Epidermal melanocyte (primary cell): ENCODE measurements at regions not wholly inside any gene's neighbourhood (a gene's known extent, or its start where the extent isn't known, plus 50 kb on each side); places are given as distances from the start of the nearest gene placed in this dataset.

Experiments used
- DNase-seq: peaks from one replicate; pipeline ENCODE4 v3.0.0; 2011; ENCODE audit warnings: low spot score; ENCODE audit not compliant: insufficient read length

GRCh38 chr16:51919736-51920135 is 627.2 kb downstream of the TOX3 start:
- DNase-seq, result no peak

DNA sequence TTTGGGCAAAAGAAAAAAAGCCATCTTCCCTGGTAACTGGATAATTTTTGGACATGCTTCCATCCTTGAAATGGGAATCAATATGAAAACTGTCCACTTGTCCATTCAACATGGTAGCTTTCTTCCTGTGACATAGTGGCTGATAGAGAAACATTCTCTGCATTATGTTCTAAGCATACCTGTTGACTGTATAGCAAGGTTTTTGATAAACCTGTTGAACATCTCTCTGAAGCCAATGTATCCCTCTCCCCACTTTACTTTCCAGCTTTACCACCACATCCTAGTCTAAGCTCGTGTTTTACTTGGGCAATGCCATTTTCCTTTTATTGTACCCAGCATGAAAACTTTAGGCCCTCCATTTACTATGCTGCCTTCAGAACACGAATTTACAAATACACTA is 630.1 kb downstream of the TOX3 start:
- DNase-seq, result no peak

- DNase-seq, result no peak
These were observed 630.7 kb downstream of the TOX3 start for GRCh38 chr16:51916231-51916630.

- no peak for DNase-seq
These were observed 639.3 kb downstream of the TOX3 start for GRCh38 chr16:51907680-51908079.

GRCh38 chr16:51900221-51900780 is 646.6 kb downstream of the TOX3 start:
- DNase-seq, result no peak

DNA sequence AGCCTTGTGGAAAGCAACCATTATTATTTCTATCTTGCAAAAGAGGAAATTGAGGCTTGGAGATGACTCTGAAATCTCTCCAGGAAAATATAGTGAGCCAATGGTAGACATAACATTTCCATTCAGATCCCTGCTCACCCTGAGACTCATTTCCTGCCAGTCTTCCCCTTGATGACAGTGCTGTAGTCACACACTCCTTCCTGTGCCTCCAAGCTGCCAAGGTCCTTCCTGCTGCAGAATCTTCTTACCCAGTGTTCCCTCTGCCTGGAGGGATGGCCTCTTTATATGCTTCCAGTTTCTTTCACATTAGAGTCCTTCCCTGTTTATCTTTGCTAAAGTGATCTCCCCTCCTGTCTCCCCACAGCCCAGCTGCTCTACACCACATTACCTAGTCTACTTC is 648.1 kb downstream of the TOX3 start:
- DNase-seq, result no peak

- no peak for DNase-seq
These were observed 650.9 kb downstream of the TOX3 start for GRCh38 chr16:51896013-51896412.

DNA sequence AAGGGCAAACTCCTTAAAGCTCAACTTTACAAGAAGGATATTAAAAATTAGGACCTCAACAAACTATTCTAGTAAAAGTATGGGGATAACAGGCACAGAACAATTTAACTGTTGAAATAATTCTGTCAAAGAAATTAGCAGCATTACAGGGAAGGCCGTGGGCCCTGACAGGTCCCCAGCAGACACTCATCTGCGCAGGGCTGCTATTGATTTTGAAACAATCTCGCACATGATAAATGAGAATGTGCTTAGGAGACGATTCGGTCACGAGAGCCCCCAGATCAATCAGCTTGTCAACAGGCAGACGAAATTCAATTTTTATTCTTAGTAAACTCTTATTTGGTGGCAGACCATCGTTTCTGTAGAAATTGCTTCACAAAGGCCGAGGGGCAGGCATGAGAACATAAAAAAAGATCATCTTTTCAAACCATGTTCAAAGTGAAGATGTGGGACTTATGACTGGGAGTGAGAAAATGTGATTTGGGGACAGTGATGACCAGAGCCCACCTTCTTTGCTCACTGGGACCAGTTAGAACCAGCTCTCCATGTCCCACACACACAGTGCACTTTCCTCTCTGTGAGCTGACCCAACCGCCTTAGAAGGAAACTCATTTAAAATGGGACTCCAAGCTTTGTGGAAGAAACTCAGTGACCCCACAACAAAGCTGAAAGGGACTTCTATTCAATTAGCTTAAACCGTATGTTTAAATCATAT is 654.5 kb downstream of the TOX3 start:
- DNase-seq, result no peak

- DNase-seq, result no peak
These were observed 658.4 kb downstream of the TOX3 start for GRCh38 chr16:51888534-51888933.

- no peak for DNase-seq
These were observed 658.9 kb downstream of the TOX3 start for GRCh38 chr16:51888016-51888415.

DNA sequence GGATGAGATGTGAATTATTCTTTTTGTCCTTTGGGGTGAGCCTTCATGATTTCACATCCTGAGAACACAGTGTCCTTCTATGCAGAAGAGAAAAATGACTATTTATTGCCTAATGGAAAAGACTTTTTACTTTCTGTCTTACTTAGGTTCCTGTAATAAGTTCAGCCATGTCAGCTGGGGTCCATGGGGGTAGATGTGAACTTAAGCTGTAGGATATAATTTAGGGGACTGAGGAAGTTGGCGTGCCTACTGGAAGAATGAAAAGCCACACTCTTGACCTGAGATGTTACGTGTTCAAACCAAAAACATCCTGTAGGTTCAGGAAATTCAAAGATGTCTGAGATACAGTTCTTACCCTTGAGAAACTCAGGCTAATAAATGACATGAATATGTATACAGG is 660.5 kb downstream of the TOX3 start:
- no peak for DNase-seq

- no peak for DNase-seq
These were observed 662.2 kb downstream of the TOX3 start for GRCh38 chr16:51884773-51885172.

GRCh38 chr16:51881731-51882130 is 665.2 kb downstream of the TOX3 start:
- DNase-seq, result no peak

GRCh38 chr16:51880776-51881175 is 666.2 kb downstream of the TOX3 start:
- no peak for DNase-seq

DNA sequence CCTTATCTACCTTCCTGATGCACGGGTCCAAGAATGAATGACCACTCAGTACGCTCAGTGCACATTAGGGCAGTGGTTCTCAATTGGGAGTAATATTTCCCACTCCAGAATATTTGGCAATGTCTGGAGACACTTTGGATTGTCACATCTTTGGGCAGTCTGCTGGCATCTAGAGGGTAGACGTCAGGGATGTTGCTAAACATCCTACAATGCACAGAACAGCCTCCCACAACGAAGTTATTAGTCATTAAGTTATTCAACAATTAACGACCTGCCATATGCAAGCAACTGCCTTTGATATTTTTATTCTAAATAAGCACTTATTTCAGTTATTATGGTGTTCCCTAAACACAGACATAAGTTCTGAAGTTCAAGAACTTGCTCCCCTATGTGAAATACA is 669.3 kb downstream of the TOX3 start:
- DNase-seq, result no peak

DNA sequence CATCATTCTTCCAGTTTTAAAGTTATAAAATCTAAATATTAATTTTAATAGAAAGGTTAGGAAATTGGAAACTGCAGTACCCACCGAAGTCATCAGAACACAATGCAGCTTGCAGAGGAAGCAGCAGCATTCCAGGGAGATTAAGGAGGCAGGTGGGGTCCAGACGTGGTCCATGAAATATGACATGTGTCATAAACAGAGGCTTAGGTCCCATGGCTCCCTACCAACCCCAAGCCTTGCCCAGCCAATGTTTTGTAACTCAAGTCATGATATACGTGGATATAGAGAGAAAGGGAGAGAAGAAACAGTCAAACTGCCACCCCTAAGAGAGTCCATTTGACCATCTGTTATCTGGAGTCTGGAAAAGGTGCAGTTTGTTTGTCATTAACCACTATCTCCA is 670.0 kb downstream of the TOX3 start:
- no peak for DNase-seq

- DNase-seq, result no peak
These were observed 670.4 kb downstream of the TOX3 start for GRCh38 chr16:51876601-51876875.

DNA sequence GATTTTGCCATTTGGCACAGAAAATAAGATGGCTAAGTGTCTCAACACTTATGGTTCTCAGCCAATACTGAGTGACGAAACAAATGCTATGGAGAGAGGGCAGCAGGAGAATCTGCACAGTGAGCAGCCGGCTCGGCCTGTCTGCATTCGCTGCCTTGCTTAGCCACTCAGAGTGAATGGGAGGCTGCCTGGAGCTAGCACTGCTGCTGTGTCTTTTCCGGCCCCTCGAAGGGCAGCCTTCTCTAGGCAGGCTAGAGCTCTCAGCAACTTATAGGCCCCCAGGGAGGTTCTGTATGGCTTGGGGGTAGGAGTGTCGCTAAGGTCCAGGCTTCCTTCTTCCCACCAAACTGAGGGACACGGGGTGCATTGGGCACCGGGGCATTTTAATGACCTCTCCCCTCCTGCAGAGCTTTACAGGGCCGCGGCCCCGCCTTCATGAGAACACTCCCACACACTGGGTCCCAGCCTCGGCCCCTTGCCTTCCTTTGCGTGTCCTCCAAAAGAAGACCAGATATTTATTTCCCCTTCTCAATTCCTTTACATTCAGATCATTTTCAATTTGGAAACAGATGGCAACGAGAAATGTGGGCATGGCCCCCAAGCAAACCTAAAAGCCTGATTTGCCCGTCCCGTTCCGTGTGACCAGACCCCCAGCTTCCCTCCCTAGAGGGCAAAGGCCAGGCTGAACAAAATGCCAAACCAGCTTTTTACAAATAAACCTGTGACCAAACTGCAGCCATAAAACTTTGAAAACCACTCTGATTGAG is 670.9 kb downstream of the TOX3 start:
- no peak for DNase-seq

DNA sequence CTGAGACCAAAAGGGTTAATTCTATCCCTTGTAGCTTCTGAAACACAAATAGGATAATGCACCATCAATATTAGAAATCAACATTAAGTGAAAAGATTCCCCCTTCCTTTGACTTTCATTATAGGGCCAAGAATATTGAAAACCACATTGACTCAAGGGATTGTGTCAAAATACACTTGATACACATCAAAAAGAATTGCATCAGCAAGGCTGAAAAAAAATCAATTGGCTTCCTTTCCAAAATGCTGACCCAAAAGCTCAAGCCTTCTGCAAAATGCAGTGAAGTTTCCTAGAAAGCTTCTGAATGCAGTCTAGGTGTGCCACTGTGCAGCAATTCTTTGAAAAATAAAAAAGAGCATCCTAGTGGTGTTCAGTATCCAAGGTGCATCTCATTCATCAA is 674.4 kb downstream of the TOX3 start:
- DNase-seq, result no peak

- no peak for DNase-seq
These were observed 676.6 kb downstream of the TOX3 start for GRCh38 chr16:51870296-51870854.

DNA sequence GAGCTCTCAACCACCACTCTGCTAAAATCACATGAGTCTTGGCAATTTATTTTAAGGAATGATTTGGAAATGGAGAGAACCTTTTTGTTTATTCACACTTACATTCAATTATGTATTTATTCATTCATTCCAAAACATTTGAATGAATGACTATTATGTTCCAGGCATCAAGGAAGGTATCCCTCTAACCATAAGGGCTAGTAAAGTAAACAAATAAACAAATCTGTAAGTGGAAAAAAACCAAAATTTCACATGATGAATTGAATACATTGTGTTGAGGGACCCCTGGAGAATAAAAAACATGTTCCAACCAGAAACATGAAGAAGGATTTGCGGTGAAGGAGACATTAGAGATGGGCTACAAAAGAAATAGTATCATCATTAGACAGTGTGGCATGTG is 677.8 kb downstream of the TOX3 start:
- no peak for DNase-seq

- no peak for DNase-seq
These were observed 678.3 kb downstream of the TOX3 start for GRCh38 chr16:51868631-51869030.
